Activated CD4-positive, alpha-beta T cell treated with anti-CD3 and anti-CD28 coated beads for 1 hour (primary cell): ENCODE measurements at regions not wholly inside any gene's neighbourhood (a gene's known extent, or its start where the extent isn't known, plus 50 kb on each side); places are given as distances from the start of the nearest gene placed in this dataset.
"Not testable (repeated sequence)": the region's sequence is repeated elsewhere in the genome, so short reads cannot be mapped to it uniquely, and the experiment has no call there.

Experiments used
- DNase-seq: peaks from one replicate; pipeline ENCODE4 v3.0.0-alpha.2; 2020

DNA sequence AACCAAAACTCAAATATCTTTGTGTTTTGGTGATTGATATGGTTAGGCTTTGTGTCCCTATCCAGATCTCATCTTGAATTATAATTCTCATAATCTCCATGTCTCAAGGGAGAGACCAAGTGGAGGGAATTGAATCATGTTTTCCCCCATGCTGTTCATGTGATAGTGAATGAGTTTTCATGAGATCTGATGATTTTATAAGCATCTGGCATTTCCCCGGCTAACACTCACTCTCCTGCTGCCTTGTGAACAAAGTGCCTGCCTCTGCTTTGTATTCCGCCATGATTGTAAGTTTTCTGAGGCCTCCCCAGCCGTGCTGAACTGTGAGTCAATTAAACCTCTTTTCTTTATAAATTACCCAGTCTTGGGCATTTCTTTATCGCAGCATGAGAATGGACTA, 419.5 kb downstream of the SH2D4B start:
- no peak for DNase-seq

DNA sequence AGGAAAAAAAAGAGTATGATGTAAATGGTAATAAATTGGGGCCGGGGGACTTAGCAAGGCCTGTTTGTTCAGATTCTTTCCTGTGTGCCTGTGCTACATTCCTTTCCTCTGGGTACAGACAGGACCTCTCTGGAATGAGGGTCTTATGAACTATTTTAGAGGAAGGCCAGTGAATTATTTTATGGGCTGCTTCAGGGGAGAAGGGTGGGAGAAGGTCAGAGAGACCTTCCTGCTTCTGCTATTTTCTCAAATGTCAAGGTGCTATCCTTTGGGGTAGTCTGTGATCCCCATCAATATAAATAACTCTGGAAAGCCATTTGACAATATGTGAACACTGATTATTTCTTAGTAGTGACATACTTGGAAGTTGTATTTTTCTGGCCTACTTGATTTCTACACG, 426.5 kb downstream of the SH2D4B start:
- no peak for DNase-seq

DNA sequence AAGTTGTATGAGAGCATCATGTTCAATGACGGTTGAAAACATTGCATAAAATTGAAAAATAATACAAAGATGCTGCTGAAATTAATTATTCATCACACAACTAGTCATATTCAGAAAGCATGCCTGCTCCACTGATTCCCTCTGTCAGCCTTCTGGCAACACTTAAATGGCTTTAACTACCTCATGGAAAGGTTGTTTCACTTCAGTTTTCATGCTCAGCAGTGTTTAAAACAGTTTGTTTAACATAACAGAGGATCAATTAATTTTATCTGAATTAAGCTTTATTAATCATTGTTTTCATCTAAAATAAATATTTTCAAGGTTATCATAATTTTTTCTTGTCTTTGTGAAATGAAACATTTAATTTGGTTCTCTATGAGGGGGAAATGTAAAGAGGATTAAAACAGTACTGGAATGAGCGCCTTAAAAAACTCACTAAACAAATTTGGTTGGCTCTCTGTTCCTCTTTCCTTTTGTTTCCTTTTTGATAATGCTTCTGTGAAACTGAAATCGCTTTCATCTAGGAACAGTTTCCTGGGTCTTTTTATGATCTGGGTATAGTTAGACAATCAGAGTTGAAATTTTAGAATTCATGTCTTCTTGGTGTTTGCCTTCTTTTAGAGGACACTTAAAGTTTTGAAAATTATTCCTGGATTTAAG, 427.4 kb downstream of the SH2D4B start:
- no peak for DNase-seq

DNA sequence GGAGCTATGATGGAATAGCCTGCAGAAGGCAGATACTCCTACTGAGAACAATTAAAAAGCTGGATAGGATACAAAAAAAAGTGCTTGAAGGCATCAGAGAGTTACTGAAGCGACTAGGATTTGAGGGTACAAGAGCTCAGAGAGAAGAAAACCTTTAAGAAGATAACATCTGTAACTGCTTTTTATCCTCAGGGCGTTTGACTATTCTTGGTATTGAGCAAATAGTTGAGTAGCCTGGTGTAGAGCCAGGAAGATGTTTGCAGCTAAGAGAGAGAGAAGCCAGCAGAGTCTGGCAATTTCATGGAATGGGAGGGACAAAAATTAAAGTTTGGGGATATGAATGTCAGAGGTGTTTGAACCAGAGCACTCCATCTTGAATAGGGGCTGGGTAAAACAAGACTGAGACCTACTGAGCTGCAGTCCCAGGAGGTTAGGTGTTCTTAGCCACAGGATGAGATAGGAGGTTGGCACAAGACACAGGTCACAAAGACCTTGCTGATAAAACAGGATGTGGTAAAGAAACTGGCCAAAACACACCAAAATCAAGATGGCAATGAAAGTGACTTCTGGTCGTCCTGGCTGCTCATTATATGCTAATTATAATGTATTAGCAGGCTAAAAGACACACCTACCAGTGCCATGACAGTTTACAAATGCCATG, 428.8 kb downstream of the SH2D4B start:
- no peak for DNase-seq

DNA sequence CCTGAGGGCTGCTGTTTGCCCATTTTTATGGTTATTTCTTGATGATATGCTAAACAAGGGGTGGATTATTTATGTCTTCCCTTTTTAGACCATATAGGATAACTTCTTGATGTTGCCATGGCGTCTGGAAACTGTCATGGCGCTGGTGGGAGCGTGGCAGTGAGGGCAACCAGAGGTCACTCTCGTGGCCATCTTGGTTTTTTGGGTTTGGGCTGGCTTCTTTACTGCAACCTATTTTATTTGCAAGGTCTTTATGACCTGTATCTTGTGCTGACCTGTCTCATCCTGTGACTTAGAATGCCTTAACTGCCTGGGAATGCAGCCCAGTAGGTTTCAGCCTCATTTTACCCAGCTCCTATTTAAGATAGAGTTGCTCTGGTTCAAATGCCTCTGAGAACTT, 429.7 kb downstream of the SH2D4B start:
- DNase-seq, result not testable (repeated sequence)

DNA sequence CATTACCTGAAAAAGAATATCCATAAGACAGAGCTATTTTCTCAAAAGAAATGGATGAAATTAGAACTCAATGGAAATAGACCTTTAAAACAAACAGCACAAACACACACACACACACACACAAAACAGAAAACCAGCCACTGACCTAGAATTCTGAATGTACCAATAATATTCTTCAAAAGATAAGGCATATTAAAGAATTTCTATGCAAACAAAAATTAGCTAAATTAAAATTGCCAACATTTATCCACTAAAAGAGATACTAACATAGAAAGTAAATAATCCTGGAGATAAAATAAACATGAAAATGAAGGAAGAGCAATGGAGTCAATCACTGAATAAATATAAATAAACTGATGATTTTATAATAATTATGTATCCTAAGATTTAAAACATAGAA, 431.2 kb downstream of the SH2D4B start:
- DNase-seq, result no peak

DNA sequence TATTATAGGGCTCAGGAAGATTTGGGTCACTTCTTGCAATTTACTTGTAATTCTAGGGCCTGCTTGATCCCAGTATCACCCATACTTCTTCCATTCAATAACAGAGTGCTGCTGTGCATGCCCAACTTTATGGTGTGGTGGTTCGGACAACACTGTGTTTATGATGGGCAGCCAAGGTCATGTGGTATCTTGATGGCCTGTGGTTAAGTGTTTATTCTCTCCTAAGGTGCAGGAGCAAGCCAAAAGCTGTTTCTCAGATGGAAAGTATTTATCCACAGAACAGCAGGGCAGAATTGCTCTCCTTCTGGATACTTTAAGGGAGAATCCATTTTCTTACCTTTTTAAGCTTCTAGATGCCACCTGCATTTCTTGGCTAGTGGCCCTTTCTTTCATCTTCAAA, 433.8 kb downstream of the SH2D4B start:
- DNase-seq, result no peak

DNA sequence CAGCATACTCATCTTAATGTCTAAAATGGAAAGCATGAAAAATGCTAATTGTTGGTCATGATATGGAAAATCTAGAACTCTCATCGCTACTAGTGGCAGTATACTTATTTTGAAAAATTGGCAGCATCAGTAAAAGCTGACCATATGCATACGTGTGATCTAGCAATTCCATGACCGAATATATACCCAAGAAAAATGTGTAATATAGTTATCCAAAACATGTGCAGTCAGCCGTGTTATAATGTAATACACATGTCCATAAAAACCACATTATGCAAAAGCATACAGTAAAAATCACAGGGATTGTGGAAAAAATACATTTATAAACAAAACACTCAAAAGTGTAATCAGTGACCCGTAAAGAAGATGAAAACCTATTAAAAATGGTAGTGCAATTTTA, 439.0 kb downstream of the SH2D4B start:
- no peak for DNase-seq

DNA sequence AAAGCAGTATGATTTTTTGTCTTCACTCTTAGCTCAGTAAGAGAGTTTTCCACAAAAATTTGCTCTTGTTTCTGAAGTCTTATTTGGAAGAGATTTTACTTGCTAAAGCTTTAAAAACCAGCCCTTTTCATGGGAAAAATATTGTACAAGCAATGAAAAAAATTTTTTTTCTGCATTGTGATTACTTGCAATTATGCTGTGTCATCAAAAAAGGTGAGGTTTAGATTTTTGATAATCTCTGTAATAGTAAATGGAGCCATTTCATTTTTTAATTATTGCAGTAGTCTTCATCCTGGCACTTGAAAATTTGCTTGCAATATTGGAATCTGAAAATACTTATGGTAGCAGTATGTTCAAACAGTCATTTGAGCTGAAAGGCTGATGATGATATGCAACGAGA, 447.4 kb downstream of the SH2D4B start:
- DNase-seq, result no peak

DNA sequence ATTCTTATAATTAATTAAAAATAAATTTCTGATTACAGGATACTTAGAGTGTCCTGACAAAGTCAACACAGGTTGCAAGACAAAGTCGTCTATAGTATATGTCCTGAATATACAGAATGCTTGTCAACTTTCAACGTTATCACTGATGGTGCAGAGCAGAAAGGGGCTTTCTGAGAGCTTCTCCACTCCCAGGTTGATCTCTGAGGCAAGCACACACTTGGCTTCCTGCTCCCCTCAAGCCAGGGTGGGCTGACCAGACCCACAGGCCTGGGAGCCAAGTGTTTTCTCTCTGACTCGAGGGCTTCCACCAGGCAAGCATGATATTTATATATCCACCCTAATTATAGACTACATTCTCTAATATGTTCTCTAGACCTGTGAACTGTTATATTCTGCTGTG, 448.9 kb downstream of the SH2D4B start:
- no peak for DNase-seq

DNA sequence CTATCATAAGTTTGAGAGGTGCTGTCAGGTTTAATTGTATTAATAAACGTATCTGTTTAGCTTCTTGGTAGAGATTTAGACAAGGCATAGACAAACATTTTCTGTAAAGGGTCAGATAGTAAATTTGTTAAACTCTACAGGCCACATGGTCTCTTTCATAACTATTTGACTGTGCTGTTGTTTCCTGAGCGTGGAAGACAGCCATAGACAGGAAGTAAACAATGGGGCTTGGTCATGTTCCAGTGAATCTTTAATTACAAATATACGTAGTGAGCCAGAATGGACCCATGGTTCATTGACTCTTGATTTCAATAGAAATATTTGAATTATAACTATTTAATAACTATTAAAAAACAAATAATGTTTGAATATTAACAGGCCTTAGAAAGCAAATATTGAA, 451.1 kb downstream of the SH2D4B start:
- DNase-seq, result no peak

DNA sequence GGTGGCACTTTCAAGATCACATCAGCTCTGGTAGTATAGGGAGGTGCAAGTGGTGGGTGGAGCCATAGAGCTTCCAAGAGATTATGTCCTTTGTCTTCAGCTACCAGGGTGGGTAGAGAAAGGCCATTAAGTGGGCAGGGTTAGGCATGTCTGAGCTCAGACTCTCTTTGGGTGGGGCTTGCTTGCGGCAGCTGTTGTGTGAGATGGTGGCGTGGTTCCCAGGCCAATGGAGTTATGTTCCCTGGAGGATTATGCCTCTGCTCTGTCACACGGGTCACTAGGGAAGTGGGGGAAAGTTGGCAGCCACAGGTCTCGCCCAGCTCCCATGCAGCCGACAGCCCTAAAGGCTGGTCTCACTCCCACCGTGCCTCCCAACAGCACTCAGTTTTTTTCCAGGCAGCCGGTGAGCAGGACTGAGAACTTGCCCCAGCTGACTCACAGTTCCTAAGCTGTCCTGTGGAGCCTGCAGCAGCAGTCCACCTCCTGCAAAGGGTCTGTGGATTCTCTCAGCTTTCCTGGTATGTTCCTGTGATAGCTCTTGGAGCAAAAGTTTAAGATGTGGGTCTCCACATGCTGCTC, 459.0 kb downstream of the SH2D4B start:
- no peak for DNase-seq

DNA sequence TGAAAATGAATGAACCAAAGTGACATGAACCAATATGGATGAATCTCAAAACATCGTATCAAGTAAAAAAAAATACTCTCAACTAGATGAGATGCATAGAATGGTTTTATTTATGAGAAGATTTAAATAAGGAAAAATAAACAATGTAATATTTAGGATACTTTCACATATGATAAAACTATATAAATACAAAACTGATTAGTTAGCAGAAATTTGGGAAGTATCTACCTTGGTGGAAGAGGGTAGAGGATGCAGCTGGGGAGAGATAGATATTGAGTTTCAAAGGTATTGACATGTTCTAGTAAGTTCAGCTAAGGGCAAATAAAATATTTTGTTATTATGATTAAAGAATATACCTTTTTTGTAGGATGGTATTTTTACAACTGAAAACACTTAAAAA, 463.1 kb downstream of the SH2D4B start:
- DNase-seq, result no peak

DNA sequence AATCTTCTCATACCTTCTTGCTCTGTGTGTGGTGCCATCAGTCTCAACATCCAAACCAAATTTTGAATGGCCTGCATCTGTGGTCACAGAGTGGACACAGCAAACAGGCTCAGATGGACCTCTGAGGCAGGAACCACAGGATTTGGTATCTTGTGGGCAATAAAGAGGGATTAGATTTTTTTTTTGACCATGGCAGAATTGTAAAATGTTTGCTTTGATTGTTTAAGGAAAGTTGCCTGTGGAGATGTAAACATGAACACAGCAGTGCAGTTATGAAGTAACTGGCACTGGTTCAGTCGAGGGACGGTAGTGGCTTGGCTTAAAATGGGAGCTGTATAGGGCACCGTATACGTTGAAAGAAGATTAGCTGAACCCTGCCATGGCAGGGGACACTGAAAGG, 464.7 kb downstream of the SH2D4B start:
- no peak for DNase-seq

DNA sequence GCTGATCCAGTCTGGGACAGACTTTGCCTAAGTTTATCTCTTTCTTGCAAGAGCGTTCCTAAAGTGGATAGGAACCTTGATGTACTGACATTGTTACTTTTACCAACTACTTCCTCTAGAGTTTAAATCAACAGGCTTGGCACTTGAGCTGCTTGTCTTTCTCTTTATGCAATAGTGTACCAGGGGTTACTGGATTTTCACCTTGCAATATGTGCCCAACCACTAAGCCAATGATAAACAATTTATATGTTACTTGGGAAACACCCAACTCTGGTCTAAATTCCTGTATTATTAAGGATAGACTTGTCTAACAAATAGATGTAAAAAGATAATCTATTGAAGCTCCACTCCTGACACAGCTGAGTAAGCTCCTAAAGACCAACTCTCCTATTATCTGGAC, 470.2 kb downstream of the SH2D4B start:
- no peak for DNase-seq

DNA sequence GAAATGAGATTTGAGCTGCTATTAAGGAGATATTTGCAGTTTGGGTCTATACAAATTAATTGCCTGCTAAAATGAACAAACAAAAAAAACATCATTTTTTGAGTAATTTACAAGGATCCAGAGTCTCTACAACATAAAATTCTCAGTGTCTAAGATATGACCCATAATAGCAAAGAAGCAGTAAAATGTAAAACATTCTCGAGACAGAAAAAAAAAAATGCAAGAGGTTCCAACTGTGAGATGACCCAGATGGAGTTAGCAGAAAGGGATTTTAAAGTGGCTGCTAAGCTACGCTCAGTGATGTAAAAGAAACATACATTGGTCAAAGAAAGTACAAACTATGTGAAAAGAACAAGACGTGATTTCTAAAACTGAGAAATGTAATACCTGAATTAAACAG, 471.0 kb downstream of the SH2D4B start:
- no peak for DNase-seq

DNA sequence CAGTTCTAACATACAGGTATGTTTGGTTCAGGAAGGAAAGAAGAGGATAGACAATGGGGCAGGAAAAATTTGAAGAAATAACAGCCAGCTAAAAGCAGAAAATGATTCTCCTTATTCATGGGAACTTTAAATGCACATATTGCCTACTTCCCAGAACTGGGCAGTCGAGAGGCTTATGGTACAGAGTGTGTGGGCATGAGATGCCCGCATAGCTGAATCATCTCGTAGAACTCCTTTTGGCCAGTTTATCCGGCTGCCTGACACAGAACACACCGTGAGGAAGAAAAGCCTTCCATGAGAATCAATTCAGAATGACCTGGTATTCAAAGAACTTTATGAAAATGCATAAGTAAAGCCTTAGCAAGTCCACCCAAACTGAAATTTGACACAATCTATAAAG, 471.6 kb downstream of the SH2D4B start:
- no peak for DNase-seq

DNA sequence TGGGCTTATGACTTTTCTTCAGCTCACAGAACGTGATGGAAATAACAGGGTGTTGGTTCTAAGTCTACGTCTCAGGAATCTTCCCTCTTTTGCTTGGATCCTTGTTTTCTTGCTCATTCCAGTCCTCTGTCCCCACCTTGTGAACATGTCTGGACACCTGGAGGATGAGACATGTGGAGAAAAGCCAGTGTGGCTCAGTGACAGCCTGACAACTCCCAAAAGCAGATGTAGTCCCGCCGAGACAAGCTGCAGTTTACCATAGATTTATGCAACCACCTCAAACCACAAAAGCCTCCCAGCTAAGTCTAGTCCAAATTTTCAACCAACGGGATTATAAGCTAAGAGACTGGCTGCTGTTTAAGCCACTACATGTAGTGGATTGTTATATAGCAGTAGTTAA, 476.1 kb downstream of the SH2D4B start:
- DNase-seq, result no peak

DNA sequence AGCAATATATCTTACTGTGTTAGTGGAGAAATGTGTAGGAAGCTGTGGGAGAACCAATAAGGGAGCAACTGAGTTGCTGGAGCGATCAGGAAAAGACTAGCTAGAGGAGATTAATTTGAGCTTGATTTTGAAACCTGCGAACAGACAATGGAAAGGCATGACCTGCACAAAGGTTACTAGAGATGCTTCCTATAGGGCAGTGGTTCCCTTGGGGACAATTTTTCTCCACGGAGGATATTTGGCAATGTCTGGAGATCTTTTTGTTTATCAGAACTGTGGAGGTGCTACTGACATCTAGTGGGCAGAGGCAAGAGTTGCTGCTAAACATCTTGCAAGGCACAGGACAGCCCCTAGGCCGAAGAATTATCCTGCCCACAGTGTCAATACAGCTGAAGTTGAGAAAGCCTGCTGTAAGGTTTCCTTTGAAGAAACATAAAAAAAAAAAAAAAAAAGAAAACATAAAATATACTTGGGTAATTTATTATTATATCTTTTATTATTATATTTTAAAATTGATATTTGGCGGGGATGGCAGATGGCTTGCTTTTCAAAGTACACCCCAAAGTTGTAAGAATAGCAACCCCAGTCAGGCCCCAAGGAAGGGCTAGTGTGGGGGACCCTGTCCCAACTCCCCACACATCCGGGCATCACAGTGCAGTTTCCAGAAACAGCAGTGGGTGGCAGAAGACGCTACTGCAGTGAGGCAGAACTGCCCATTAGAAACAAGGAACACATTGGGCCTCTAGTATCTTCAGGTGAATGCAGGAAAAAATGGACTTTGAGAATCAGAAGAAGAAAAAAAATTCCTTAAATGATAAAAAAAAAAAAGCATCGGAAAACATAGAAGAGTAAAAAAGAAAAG, 481.6 kb downstream of the SH2D4B start:
- no peak for DNase-seq

DNA sequence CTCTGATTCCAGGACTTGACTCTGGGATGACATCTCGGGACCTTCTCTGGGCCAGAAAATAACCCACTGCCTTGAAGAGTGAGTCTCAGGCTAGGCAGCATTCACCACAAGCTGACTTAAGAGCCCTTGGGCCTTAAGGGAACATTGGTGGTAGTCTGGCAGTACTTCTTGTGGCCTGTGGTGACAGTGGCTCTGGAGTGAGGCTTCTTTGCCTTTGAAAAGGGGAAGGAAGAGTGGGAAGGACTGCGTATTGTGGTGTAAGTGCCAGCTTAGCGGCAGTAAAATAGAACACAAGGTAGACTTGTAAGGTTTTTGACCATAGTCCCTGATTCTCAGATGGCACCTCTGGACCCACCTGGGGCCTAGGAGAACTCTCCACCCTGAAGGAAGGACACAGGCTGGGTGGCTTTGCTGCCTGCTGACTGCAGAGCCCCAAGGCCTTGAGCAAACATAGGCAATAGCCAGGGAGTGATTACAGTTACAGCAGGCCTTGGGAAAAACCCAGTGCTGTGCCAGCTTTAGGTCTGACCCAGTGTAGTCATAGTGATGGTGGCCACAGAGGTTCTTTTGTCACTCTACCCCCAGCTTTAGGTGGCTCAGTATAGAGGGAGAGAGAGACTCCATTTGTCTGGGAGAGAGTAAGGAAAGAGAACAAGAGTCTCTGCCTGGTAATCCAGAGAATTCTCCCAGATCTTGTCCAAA, 483.9 kb downstream of the SH2D4B start:
- DNase-seq, result no peak

DNA sequence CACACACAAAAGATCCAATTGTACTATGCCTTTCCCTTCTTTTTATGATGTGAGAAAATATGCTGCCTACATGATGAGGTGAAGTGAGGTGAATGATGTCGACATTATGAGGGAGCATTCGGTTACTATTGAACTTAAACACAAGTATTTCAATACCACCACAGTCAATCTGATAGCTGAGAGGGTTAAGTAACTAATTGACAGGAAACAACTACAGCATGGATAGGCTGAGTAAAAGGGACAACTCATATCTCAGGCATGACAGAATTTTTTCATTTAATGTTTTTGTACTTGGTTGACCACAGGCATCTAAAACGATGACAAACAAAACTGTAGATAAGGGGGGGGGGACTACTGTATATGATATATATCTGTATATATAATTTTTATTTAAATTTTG, 488.9 kb downstream of the SH2D4B start:
- DNase-seq, result no peak

DNA sequence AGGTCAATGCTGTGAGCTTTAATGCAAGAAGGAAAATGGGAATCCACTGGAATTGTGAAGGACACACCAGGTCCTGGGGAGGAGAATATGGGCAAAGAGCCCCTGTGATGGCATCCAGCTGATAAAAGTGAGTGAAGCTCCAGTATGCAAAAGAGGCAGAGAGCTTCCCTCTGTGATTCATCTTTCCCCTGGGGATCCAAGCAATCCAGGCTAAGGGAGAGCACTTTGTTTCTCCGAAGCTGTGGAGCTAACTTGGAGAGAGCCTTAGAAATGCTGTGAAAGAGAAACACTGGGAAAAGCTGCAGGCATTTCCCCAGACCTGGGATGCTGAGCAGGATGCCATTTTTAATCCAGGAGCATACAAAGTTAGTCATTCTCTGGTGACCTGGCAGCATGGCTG, 489.5 kb downstream of the SH2D4B start:
- DNase-seq, result no peak

DNA sequence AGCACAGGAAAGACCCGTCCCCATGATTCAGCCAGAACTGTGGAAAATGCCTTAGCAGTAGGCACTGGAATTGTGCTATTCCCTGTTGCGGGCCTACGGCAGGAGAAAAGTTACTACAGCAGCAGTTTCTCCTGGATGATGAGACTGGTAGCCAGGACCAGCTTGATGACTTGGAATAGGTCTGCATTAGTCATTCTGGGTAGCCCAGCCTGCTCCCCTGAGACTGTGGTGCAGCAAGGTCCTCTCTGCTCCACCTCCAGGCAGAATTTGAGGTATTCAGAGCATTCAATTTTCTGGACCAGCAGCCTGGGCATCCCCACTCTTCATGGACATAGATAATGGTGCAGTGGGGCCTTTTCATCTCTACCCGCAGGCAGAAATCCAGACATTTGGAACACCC, 490.0 kb downstream of the SH2D4B start:
- DNase-seq, result no peak
